OCI-LY1 (cell line): ENCODE measurements at regions not wholly inside any gene's neighbourhood (a gene's known extent, or its start where the extent isn't known, plus 50 kb on each side); places are given as distances from the start of the nearest gene placed in this dataset.

Source experiments
- EZH2 ChIP-seq: fragments of 200-600 bp; sonication (generic), shearing (Covaris generic); IDR thresholded peaks from 2 replicates; pipeline ENCODE4 v1.8.0; 2017; ENCODE audit warnings: borderline replicate concordance, mixed run types, mild to moderate bottlenecking, antibody characterized with exemption, low read length, moderate library complexity, mixed read lengths
- TF ChIP-seq, protein P1 (sequence below): fragments of 200-600 bp; sonication (generic), shearing (Covaris generic); IDR thresholded peaks from 2 replicates; pipeline ENCODE4 v1.5.1; 2017; ENCODE audit warnings: mild to moderate bottlenecking, antibody characterized with exemption, low read length, moderate library complexity, mixed read lengths

DNA sequence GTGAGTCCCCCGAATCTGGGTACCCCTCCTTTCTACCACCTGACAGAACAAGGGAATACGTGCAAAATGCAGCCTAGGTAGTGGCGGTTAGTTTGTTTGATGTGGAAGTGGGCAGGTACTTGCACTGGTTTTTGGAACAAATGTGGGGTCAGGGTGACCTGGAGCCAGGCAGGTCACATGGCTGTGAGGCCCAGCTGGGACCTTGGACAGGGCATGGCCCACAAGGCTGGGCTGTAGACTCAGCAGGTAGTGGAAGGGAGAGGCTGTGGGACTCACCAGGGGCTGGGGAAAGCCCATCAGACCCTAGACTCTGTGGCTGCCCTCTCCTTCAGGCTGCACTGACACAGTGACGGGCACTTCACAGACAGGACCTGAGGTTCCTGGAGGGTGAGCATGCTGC, 159.9 kb upstream of the ADCY1 start:
- TF ChIP-seq, protein P1, sequence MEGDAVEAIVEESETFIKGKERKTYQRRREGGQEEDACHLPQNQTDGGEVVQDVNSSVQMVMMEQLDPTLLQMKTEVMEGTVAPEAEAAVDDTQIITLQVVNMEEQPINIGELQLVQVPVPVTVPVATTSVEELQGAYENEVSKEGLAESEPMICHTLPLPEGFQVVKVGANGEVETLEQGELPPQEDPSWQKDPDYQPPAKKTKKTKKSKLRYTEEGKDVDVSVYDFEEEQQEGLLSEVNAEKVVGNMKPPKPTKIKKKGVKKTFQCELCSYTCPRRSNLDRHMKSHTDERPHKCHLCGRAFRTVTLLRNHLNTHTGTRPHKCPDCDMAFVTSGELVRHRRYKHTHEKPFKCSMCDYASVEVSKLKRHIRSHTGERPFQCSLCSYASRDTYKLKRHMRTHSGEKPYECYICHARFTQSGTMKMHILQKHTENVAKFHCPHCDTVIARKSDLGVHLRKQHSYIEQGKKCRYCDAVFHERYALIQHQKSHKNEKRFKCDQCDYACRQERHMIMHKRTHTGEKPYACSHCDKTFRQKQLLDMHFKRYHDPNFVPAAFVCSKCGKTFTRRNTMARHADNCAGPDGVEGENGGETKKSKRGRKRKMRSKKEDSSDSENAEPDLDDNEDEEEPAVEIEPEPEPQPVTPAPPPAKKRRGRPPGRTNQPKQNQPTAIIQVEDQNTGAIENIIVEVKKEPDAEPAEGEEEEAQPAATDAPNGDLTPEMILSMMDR, result no peak
- TF ChIP-seq EZH2, result no peak
